Spleen (tissue), 11 donors: ENCODE measurements at regions not wholly inside any gene's neighbourhood (a gene's known extent, or its start where the extent isn't known, plus 50 kb on each side); places are given as distances from the start of the nearest gene placed in this dataset.

ENCODE experiments used
- DNase-seq: peaks from one replicate; pipeline ENCODE4 v3.0.0-alpha.2; 2020
- H3K27ac ChIP-seq, 8 donors: fragments of 200-600 bp; sonication (generic) in 7 of 8; 1 replicate in 4 of 8; 2 replicates in 4 of 8; pipeline versions ENCODE4 v1.5.0 to v1.8.0; 2016 to 2021; ENCODE audit warnings: inconsistent platforms in 4 of 8, mild to moderate bottlenecking in 4 of 8, moderate library complexity in 1 of 8
- H3K27me3 ChIP-seq, 7 donors: fragments of 200-600 bp; sonication (generic) in 6 of 7; replicated peaks in 1 of 7; 1 replicate in 4 of 7; 2 replicates in 3 of 7; pipeline versions ENCODE4 v1.5.0 to v1.8.0; 2016 to 2021; ENCODE audit warnings: inconsistent platforms in 3 of 7, mild to moderate bottlenecking in 1 of 7
- H3K36me3 ChIP-seq, 6 donors: fragments of 200-600 bp; sonication (generic) in 5 of 6; 1 replicate in 4 of 6; 2 replicates in 2 of 6; pipeline versions ENCODE4 v1.5.0 to v1.8.0; 2016 to 2021; ENCODE audit warnings: inconsistent platforms in 2 of 6
- H3K4me1 ChIP-seq, 6 donors: fragments of 200-600 bp; sonication (generic) in 5 of 6; 1 replicate in 3 of 6; 2 replicates in 3 of 6; pipeline versions ENCODE4 v1.5.0 to v1.8.0; 2016 to 2021; ENCODE audit warnings: inconsistent platforms in 3 of 6
- H3K4me3 ChIP-seq, 8 donors: fragments of 200-600 bp; sonication (generic) in 7 of 8; 1 replicate in 4 of 8; 2 replicates in 4 of 8; pipeline versions ENCODE4 v1.5.0 to v1.8.0; 2016 to 2021; ENCODE audit warnings: inconsistent platforms in 4 of 8, mild to moderate bottlenecking in 4 of 8, moderate library complexity in 2 of 8
- H3K9me3 ChIP-seq, 8 donors: fragments of 200-600 bp; sonication (generic) in 7 of 8; 1 replicate in 4 of 8; 2 replicates in 4 of 8; pipeline versions ENCODE4 v1.5.0 to v1.8.0; 2016 to 2021; ENCODE audit warnings: inconsistent platforms in 4 of 8
- CTCF ChIP-seq, 11 experiments: fragments of 200-600 bp in 7 of 11; fragments of 450-650 bp in 4 of 11; sonication (generic) in 4 of 11; IDR thresholded peaks in 8 of 11; conservative IDR thresholded peaks in 3 of 11; 1 replicate in 7 of 11; 2 replicates in 4 of 11; pipeline versions ENCODE4 v1.4.0 to v1.8.0; 2016 to 2021; ENCODE audit warnings: antibody characterized with exemption in 11 of 11, inconsistent platforms in 4 of 11, mild to moderate bottlenecking in 1 of 11
- POLR2A ChIP-seq, 3 donors: fragments of 450-650 bp; IDR thresholded peaks; one replicate each; pipeline ENCODE4 v1.5.1; 2017; ENCODE audit warnings: antibody characterized with exemption in 3 of 3, mild to moderate bottlenecking in 1 of 3
- POLR2AphosphoS5 ChIP-seq, 3 donors: sonication (generic); formaldehyde crosslinking; IDR thresholded peaks; one replicate each; pipeline ENCODE4 v1.5.1; 2017; ENCODE audit warnings: antibody characterized with exemption in 3 of 3
- WGBS, 5 donors: extraction: QIAGEN DNeasy Blood & Tissue Kit in 3 of 5; methylation state at CpG; one replicate each; pipeline versions ENCODE4 v1.1.5 to v1.1.7; 2013 to 2018; 5-methylcytosine and 5-hydroxymethylcytosine counted together
- intact Hi-C: fragments of 100-400 bp; cut with DNase I; formaldehyde crosslinking; loops from one replicate; pipeline ENCODE4 v1.15.0; 2023; ENCODE audit warnings: low total_unique reads
- donor health status: healthy with polysubstance abuse.
- donor health status: DM: no; HTN: no; CAD: no; lungs with moderate emphysema.
- donor health status: DM: no; HTN: no; CAD: no.
- donor health status: Bipolar disorder and iron deficiency.
- donor health status: healthy.
- donor health status: DM: no; HTN: no; CAD: no.
- donor health status: DM: yes; HTN: yes; CAD: no.

- H3K9me3 ChIP-seq, result no peaks in the 10 kb centered on the region
- H3K4me1 ChIP-seq, result no peaks in the 10 kb centered on the region
These were observed 66.4 kb upstream of the DSP start for GRCh38 chr6:7475081-7475480.

GRCh38 chr6:7479801-7480266, 61.6 kb upstream of the DSP start:
- WGBS, 5 donors, result 52 to 66% (median 55%) methylated on average over 12 of the region's 12 CpGs
- intact Hi-C loops, result no loop called here
- Histone ChIP-seq H3K27ac (no peak overlapping the region), H3K4me1 (no peaks in the 10 kb centered on the region), H3K9me3 (no peaks in the 10 kb centered on the region), H3K36me3 (no peaks in the 10 kb centered on the region), H3K4me3 (peak overlapping the region in 1 of 8 donors; percentile 35), H3K27me3 (no peaks in the 10 kb centered on the region)
- TF ChIP-seq POLR2AphosphoS5 (IDR thresholded peaks at IDR 0.05) (no peak), CTCF (IDR thresholded peaks at IDR 0.05 in 8 of 11, conservative IDR thresholded peaks at IDR 0.05 in 3 of 11) (no peak), POLR2A (IDR thresholded peaks at IDR 0.05) (no peak)
- no peak for DNase-seq

More at GRCh38 chr6:7475081-7475480, 66.4 kb upstream of the DSP start:
- no peak for TF ChIP-seq CTCF (IDR thresholded peaks at IDR 0.05 in 8 of 11, conservative IDR thresholded peaks at IDR 0.05 in 3 of 11)
- TF ChIP-seq POLR2A (IDR thresholded peaks at IDR 0.05), result no peak
- no peak for TF ChIP-seq POLR2AphosphoS5 (IDR thresholded peaks at IDR 0.05)
- Histone ChIP-seq H3K27ac (no peak overlapping the region), H3K27me3 (peaks cover 0 to 3% (median 0%) of the 10 kb centered on the region in 7 donors), H3K4me3 (no peak overlapping the region), H3K36me3 (no peaks in the 10 kb centered on the region)
- intact Hi-C loops, result no loop called here
- 92 to 97% (median 95%) methylated on average over 5 of the region's 5 CpGs for WGBS, 5 donors
- DNase-seq, result no peak

- no peaks in the 10 kb centered on the region for H3K27me3 ChIP-seq
- H3K36me3 ChIP-seq, result no peaks in the 10 kb centered on the region
- H3K4me1 ChIP-seq, result no peaks in the 10 kb centered on the region
- DNase-seq, result no peak
- H3K27ac ChIP-seq, result no peak overlapping the region
- no peak for TF ChIP-seq CTCF (IDR thresholded peaks at IDR 0.05 in 8 of 11, conservative IDR thresholded peaks at IDR 0.05 in 3 of 11)
- no peak for TF ChIP-seq POLR2A (IDR thresholded peaks at IDR 0.05)
- no peak for TF ChIP-seq POLR2AphosphoS5 (IDR thresholded peaks at IDR 0.05)
- H3K9me3 ChIP-seq, result no peaks in the 10 kb centered on the region
- H3K4me3 ChIP-seq, result no peak overlapping the region
- intact Hi-C loops, result no loop called here
These were observed 56.8 kb upstream of the DSP start for GRCh38 chr6:7484666-7485065.

- no peak overlapping the region for H3K27ac ChIP-seq
- intact Hi-C loops, result no loop called here
- 85 to 92% (median 88%) methylated on average over 3 of the region's 3 CpGs for WGBS, 5 donors
- no peaks in the 10 kb centered on the region for H3K36me3 ChIP-seq
- DNase-seq, result no peak
- no peak overlapping the region for H3K4me3 ChIP-seq
- TF ChIP-seq POLR2A (IDR thresholded peaks at IDR 0.05) (no peak), POLR2AphosphoS5 (IDR thresholded peaks at IDR 0.05) (no peak), CTCF (IDR thresholded peaks at IDR 0.05 in 8 of 11, conservative IDR thresholded peaks at IDR 0.05 in 3 of 11) (no peak)
- no peaks in the 10 kb centered on the region for H3K9me3 ChIP-seq
- peaks cover 0 to 6% (median 0%) of the 10 kb centered on the region in 7 donors for H3K27me3 ChIP-seq
- H3K4me1 ChIP-seq, result no peaks in the 10 kb centered on the region
These were observed 54.5 kb upstream of the DSP start for GRCh38 chr6:7486951-7487350.
